GM18519 (cell line): ENCODE measurements at regions not wholly inside any gene's neighbourhood (a gene's known extent, or its start where the extent isn't known, plus 50 kb on each side); places are given as distances from the start of the nearest gene placed in this dataset.
"Not testable (repeated sequence)": the region's sequence is repeated elsewhere in the genome, so short reads cannot be mapped to it uniquely, and the experiment has no call there.

Experiments
- ATAC-seq: cut with Tn5 transposase; IDR thresholded peaks from one replicate; pipeline ENCODE4 v1.9.1; 2021; ENCODE audit warnings: mild to moderate bottlenecking, moderate library complexity; ENCODE audit not compliant: unreplicated experiment, low FRiP score

GRCh38 chr1:172717722-172718465 is 59.0 kb downstream of the FASLG start:
- ATAC-seq: no peak

DNA sequence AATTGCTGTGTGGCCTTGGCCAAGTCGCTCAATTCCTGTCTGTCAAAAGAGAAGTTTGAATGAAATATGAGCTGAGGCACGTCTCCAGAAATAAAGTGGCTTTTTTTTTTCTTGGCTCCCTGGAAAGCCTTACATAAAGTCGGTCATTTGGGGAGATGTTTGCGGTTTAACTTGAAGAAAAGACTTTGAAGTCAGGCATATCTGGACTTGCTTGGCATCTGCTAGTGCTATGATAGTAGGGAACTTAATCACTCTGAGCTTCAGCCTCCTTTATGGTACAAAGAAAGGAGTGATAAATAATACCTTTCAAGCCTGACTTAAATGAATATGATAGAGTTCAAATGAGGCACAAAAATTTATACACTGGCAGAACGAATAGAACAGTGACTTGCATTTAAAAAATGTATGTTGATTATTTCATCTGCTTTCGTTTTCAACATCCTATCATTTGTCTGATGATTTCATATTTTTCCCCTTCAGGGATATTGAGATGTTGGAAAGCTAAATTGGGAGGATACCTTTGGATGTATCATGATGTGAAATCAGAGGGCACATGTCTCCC is 60.2 kb downstream of the FASLG start:
- no peak for ATAC-seq

- no peak for ATAC-seq
These were observed 60.8 kb downstream of the FASLG start for GRCh38 chr1:172719694-172720138.

- no peak for ATAC-seq
These were observed 61.4 kb downstream of the FASLG start for GRCh38 chr1:172720339-172720738.

- ATAC-seq: no peak
These were observed 64.3 kb downstream of the FASLG start for GRCh38 chr1:172723251-172723650.

DNA sequence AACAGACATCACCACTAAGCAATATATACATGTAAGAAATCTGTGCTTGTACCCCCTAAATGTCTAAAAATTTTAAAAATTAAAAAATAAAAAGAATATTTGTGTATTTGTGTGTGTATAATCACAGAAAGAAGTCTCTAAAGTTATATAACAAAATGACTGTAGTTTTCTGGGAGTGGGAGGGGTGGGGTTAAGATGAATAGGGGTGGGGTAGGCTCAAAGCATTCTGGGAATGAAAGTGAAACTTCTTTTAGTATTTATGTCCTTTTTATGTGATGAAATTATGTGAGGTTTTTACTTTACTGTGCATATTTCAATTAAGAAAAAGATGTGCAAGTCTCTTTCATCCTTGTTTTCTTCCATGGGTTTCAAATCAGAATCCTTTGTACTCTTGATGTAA is 65.3 kb downstream of the FASLG start:
- ATAC-seq: no peak

- peak; percentile 74 for ATAC-seq
These were observed 66.1 kb downstream of the FASLG start for GRCh38 chr1:172724765-172725613.

DNA sequence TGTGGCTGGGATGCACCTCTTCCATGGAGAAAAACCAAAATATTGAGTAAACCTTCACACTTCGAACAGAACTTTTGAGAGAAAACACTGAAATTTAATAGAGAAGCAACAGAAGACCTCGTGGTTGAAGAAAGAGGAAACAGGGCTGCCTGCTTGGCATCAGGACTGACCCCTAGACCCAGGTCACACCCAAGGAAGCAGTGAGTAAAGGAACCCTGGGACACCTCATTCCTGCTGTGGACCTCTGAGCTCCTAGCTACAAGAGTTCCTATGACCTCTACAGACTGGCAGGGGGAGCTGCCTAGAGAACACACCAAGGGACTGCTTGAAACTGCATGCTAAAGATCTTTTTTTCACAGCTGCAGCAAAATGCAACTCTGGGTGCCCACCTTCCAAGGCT is 67.8 kb downstream of the FASLG start:
- no peak for ATAC-seq

DNA sequence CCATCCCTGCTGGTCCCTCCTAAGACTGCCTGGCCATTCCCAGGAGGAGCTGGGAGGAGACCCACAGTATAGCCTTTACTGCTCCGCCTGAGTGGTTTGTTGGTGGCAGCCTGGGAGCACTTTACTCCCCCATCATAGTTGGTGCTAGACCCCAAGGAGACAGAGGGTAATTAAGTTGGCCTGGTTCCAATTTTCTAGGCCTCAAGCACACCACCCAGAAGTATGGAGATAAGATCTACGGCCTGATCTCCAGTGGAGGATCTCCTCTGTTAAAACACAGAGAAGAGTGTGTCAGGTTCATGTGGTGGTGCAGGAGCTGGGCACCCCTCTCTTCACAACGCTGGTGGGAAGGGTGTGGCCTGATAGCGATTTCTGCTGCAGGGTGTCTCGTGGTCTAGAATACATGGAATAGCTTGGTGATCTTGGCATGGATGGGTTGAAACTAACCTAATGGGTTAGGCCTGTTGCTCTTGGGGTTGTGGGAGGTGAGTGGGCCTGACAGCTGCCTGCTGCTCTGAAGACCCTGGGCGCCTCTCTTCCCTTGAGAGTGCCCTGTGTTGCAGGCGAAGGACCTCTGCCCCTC is 68.5 kb downstream of the FASLG start:
- ATAC-seq: no peak

DNA sequence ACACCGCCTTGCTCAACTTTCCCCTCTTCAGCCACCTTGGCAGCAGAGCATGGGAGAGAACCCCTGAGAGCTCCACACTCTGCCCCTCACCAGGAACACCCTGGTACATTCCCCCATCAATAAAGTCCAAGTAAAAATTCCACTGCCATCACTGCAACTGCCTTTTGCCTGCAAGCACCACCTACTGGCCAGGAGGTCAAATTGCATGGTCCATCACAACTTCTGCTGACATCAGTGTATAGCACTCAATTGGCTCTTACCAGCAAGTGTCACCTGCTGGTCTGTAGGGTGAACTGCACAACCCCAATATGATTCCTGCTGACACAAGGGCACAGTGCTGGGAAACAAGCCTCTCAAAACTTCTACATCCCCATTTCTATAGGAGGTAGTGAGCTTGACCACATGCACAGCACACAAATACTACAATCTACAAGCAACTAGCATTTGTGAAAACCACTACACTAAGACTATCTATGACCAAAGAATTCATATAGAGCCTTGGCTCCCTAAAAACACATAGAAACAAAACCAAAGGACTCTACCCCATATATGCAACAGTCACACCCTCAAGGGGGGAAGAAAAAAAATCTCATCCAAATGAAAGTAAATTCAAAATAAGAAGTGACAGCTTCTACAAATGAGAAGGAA is 69.2 kb downstream of the FASLG start:
- no peak for ATAC-seq

GRCh38 chr1:172728705-172729104 is 69.8 kb downstream of the FASLG start:
- not testable (repeated sequence) for ATAC-seq

- no peak for ATAC-seq
These were observed 73.5 kb downstream of the FASLG start for GRCh38 chr1:172732427-172732826.

DNA sequence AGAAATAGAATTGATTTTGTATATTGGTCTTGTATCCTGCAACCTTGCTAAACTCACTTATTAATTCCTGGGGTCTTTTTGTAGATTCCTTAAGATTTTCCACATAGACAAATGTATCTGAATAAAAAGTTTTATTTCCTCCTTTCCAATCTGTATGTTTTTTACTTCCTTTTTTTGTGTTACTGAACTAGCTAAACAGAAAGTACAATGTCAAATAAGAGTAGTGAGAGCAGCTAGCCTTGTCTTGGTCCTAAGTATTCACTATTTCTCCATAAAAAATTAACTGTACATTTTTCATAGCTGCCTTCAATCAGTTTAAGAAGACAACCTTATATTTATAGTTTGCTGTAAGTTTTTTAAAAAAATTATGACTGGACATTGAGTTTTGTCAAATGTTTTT is 74.9 kb downstream of the FASLG start:
- no peak for ATAC-seq

- no peak for ATAC-seq
These were observed 79.5 kb downstream of the FASLG start for GRCh38 chr1:172738389-172738788.

DNA sequence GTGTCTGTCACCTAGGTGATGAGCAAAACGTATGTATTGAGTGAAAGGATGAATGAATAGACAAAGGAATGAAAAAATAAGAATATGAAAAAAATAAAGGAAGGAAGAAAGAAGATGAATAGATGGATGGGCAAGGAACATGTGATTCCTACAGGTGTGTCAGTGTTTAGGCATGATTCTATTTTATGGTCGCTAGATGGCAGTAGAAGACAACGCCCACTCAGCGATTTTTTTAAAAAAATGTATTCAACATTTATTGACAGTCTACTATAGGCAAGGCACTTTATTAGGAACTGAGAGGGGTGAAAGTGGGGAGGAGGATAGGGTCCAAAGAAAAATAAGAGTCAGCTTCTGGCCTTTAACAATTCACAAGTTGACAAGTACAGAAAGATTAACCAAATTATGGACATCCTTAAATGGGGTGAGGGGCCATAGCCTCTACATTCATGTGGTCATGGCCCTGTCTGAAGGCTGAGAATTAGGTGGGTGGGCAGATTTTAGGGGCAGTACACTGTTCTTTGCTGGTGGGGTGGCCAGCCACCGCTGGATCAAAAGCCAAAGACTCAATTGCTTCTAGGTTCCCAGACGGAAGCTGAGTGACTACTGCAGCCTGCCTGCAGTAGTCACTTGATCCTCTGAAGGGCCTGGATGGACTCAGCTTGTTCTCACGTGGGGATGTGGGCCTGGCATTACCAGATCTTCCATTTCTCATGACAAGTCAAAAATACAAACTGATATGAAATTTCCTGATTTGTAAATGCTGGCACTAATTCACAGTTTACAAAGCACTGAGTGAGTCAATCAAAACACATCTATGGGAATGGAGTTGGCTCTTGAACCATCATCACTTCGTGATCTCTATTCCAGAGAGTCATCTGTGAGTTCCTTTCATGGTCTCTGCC is 83.9 kb downstream of the FASLG start:
- no peak for ATAC-seq

GRCh38 chr1:172745014-172745413 is 86.1 kb downstream of the FASLG start:
- ATAC-seq: peak; percentile 65

- ATAC-seq: peak; percentile 71
These were observed 87.4 kb downstream of the FASLG start for GRCh38 chr1:172746091-172746949.

GRCh38 chr1:172748201-172748600 is 89.3 kb downstream of the FASLG start:
- no peak for ATAC-seq

GRCh38 chr1:172751683-172752082 is 92.8 kb downstream of the FASLG start:
- no peak for ATAC-seq
